ENCODE measurements at regions not wholly inside any gene's neighbourhood (a gene's known extent, or its start where the extent isn't known, plus 50 kb on each side); places are given as distances from the start of the nearest gene placed in this dataset.

GRCh38 chr4:32752962-32753361 lies 2032.8 kb downstream of the PCDH7 start:
- TF ChIP-seq, protein P1, sequence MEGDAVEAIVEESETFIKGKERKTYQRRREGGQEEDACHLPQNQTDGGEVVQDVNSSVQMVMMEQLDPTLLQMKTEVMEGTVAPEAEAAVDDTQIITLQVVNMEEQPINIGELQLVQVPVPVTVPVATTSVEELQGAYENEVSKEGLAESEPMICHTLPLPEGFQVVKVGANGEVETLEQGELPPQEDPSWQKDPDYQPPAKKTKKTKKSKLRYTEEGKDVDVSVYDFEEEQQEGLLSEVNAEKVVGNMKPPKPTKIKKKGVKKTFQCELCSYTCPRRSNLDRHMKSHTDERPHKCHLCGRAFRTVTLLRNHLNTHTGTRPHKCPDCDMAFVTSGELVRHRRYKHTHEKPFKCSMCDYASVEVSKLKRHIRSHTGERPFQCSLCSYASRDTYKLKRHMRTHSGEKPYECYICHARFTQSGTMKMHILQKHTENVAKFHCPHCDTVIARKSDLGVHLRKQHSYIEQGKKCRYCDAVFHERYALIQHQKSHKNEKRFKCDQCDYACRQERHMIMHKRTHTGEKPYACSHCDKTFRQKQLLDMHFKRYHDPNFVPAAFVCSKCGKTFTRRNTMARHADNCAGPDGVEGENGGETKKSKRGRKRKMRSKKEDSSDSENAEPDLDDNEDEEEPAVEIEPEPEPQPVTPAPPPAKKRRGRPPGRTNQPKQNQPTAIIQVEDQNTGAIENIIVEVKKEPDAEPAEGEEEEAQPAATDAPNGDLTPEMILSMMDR (IDR thresholded peaks at IDR 0.05), result no peak
- no peak for TF ChIP-seq POLR2A (IDR thresholded peaks at IDR 0.05)

All from adrenal gland (tissue), 5 donors.